NT2/D1 (cell line): ENCODE measurements at regions not wholly inside any gene's neighbourhood (a gene's known extent, or its start where the extent isn't known, plus 50 kb on each side); places are given as distances from the start of the nearest gene placed in this dataset.

ENCODE experiments used
- DNase-seq: peaks from one replicate; pipeline ENCODE4 v3.0.0-alpha.2; 2011; ENCODE audit warnings: low read depth, low spot score
- H3K27me3 ChIP-seq: 2 replicates; pipeline ENCODE4 v1.6.0; 2011; ENCODE audit warnings: mild to moderate bottlenecking; ENCODE audit not compliant: insufficient read length, insufficient read depth
- H3K36me3 ChIP-seq: 2 replicates; pipeline ENCODE4 v1.6.1; 2011; ENCODE audit warnings: mild to moderate bottlenecking, low read length, mixed read lengths; ENCODE audit not compliant: insufficient read depth, insufficient read length
- H3K4me1 ChIP-seq: 2 replicates; pipeline ENCODE4 v1.5.1; 2011; ENCODE audit not compliant: insufficient read depth, insufficient read length
- H3K4me3 ChIP-seq: 2 replicates; pipeline ENCODE4 v1.5.1; 2011; ENCODE audit warnings: low read depth; ENCODE audit not compliant: insufficient read length
- H3K9ac ChIP-seq: 2 replicates; pipeline ENCODE4 v1.6.0; 2011; ENCODE audit warnings: low read depth; ENCODE audit not compliant: insufficient read length
- H3K9me3 ChIP-seq: 2 replicates; pipeline ENCODE4 v1.5.1; 2011; ENCODE audit warnings: mild to moderate bottlenecking, low read length; ENCODE audit not compliant: insufficient read depth
- SUZ12 ChIP-seq: IDR thresholded peaks from 2 replicates; pipeline ENCODE4 v1.6.1; 2011; ENCODE audit not compliant: insufficient read length, insufficient read depth; ENCODE audit errors: extremely low read depth
- YY1 ChIP-seq: IDR thresholded peaks from 2 replicates; pipeline ENCODE4 v1.6.1; 2011; ENCODE audit not compliant: insufficient read length, insufficient read depth
- ZNF274 ChIP-seq: IDR thresholded peaks from 2 replicates; pipeline ENCODE4 v1.6.1; 2011; ENCODE audit warnings: mild to moderate bottlenecking, low read depth, low read length

- no peak overlapping the region for H3K4me3 ChIP-seq
- no peak for DNase-seq
- TF ChIP-seq SUZ12, result no peak
- TF ChIP-seq YY1, result no peak
- no peak for TF ChIP-seq ZNF274
- peaks cover 4% of the 10 kb centered on the region for H3K4me1 ChIP-seq
- H3K9ac ChIP-seq, result no peak overlapping the region
- no peaks in the 10 kb centered on the region for H3K27me3 ChIP-seq
- H3K9me3 ChIP-seq, result no peaks in the 10 kb centered on the region
- no peaks in the 10 kb centered on the region for H3K36me3 ChIP-seq
Observed at GRCh38 chr20:19888269-19888671, 128.9 kb upstream of the NAA20 start.

- TF ChIP-seq YY1 (no peak), ZNF274 (no peak), SUZ12 (no peak)
- no peaks in the 10 kb centered on the region for H3K9me3 ChIP-seq
- H3K4me1 ChIP-seq, result peaks cover 4% of the 10 kb centered on the region
- no peaks in the 10 kb centered on the region for H3K27me3 ChIP-seq
- H3K36me3 ChIP-seq, result no peaks in the 10 kb centered on the region
- DNase-seq, result no peak
- no peak overlapping the region for H3K9ac ChIP-seq
- no peak overlapping the region for H3K4me3 ChIP-seq
Observed at GRCh38 chr20:19889011-19889953, 127.9 kb upstream of the NAA20 start.

- Histone ChIP-seq H3K27me3 (no peaks in the 10 kb centered on the region), H3K9me3 (no peaks in the 10 kb centered on the region), H3K9ac (no peak overlapping the region), H3K36me3 (no peaks in the 10 kb centered on the region), H3K4me3 (no peak overlapping the region), H3K4me1 (peaks cover 4% of the 10 kb centered on the region)
- no peak for DNase-seq
- TF ChIP-seq ZNF274, result no peak
Observed at GRCh38 chr20:19890445-19891051, 126.6 kb upstream of the NAA20 start.

- no peak overlapping the region for H3K9ac ChIP-seq
- TF ChIP-seq ZNF274, result no peak
- no peaks in the 10 kb centered on the region for H3K4me1 ChIP-seq
- DNase-seq, result no peak
- H3K4me3 ChIP-seq, result no peak overlapping the region
- H3K9me3 ChIP-seq, result no peaks in the 10 kb centered on the region
- H3K27me3 ChIP-seq, result no peaks in the 10 kb centered on the region
- H3K36me3 ChIP-seq, result no peaks in the 10 kb centered on the region
Observed at GRCh38 chr20:19893356-19893755, 123.8 kb upstream of the NAA20 start.

GRCh38 chr20:19895761-19896160 lies 121.4 kb upstream of the NAA20 start:
- TF ChIP-seq SUZ12 (no peak), YY1 (no peak), ZNF274 (no peak)
- peaks cover 10% of the 10 kb centered on the region; the same call in 1 of the 2 replicates for H3K9me3 ChIP-seq

GRCh38 chr20:19897891-19898290 lies 119.3 kb upstream of the NAA20 start:
- no peak for DNase-seq
- TF ChIP-seq YY1 (no peak), SUZ12 (no peak), ZNF274 (no peak)
- no peak overlapping the region for H3K9ac ChIP-seq
- H3K27me3 ChIP-seq, result no peaks in the 10 kb centered on the region
- no peaks in the 10 kb centered on the region for H3K36me3 ChIP-seq
- peaks cover 10% of the 10 kb centered on the region; the same call in 1 of the 2 replicates for H3K9me3 ChIP-seq
- no peak overlapping the region for H3K4me3 ChIP-seq
- H3K4me1 ChIP-seq, result no peaks in the 10 kb centered on the region

More at GRCh38 chr20:19895761-19896160, 121.4 kb upstream of the NAA20 start:
- Histone ChIP-seq H3K36me3 (no peaks in the 10 kb centered on the region), H3K4me1 (no peaks in the 10 kb centered on the region), H3K27me3 (no peaks in the 10 kb centered on the region), H3K9ac (no peak overlapping the region), H3K4me3 (no peak overlapping the region)
- DNase-seq, result no peak

- Histone ChIP-seq H3K36me3 (no peaks in the 10 kb centered on the region), H3K27me3 (no peaks in the 10 kb centered on the region), H3K9ac (no peak overlapping the region), H3K9me3 (peaks cover 10% of the 10 kb centered on the region; the same call in 1 of the 2 replicates), H3K4me1 (no peaks in the 10 kb centered on the region), H3K4me3 (no peak overlapping the region)
- TF ChIP-seq SUZ12 (no peak), YY1 (no peak), ZNF274 (no peak)
- no peak for DNase-seq
Observed at GRCh38 chr20:19901226-19901625, 115.9 kb upstream of the NAA20 start.
